ENCODE measurements at regions not wholly inside any gene's neighbourhood (a gene's known extent, or its start where the extent isn't known, plus 50 kb on each side); places are given as distances from the start of the nearest gene placed in this dataset.

- no peak overlapping the region for H3K4me2 ChIP-seq
- no peak for FAIRE-seq
- DNase-seq (ENCODE audit: low read depth in 1 of 2, low spot score in 1 of 2) = no peak
- H3K9me3 ChIP-seq = no peaks in the 10 kb centered on the region
- ATAC-seq = no peak
- POLR2A ChIA-PET = no interaction called here
- TF ChIP-seq POLR2A (IDR thresholded peaks at IDR 0.05; ENCODE audit: low read length) = no peak
- no peak for TF ChIP-seq JUN (IDR thresholded peaks at IDR 0.05)
- TF ChIP-seq EHMT2 (IDR thresholded peaks at IDR 0.05; ENCODE audit: low read depth) = no peak
- TF ChIP-seq RAD21 (conservative IDR thresholded peaks at IDR 0.05 in 1 of 2, IDR thresholded peaks at IDR 0.05 in 1 of 2) = no peak
- TF ChIP-seq FOSB (CRISPR knock-in tag; IDR thresholded peaks at IDR 0.05) = no peak
- no peak for TF ChIP-seq RARB (CRISPR knock-in tag; IDR thresholded peaks at IDR 0.05)
- no peak for TF ChIP-seq BHLHE40 (IDR thresholded peaks at IDR 0.05; ENCODE audit: low read depth, low read length)
- TF ChIP-seq ZNF302 (CRISPR knock-in tag; IDR thresholded peaks at IDR 0.05) = no peak
- TF ChIP-seq CBX2 (IDR thresholded peaks at IDR 0.05; ENCODE audit: borderline replicate concordance, low read depth) = no peak
- TF ChIP-seq E2F6 (IDR thresholded peaks at IDR 0.05; ENCODE audit: borderline replicate concordance, low read depth) = no peak
- TF ChIP-seq PBX3 (IDR thresholded peaks at IDR 0.05) = no peak
- TF ChIP-seq HOXA7 (CRISPR knock-in tag; IDR thresholded peaks at IDR 0.05) = no peak
- TF ChIP-seq SMC3 (IDR thresholded peaks at IDR 0.05) = no peak
- WGBS (ENCODE audit: missing lambda C conversion rate) = 5% methylated on average over 5 of the region's 5 CpGs
- CTCF ChIA-PET = no interaction called here
- H3K4me1 ChIP-seq = no peaks in the 10 kb centered on the region
- no peak overlapping the region for H3K27ac ChIP-seq
- H3K4me3 ChIP-seq = no peak overlapping the region
Observed at GRCh38 chr17:53133876-53134275, 688.9 kb upstream of the KIF2B start.

DNA sequence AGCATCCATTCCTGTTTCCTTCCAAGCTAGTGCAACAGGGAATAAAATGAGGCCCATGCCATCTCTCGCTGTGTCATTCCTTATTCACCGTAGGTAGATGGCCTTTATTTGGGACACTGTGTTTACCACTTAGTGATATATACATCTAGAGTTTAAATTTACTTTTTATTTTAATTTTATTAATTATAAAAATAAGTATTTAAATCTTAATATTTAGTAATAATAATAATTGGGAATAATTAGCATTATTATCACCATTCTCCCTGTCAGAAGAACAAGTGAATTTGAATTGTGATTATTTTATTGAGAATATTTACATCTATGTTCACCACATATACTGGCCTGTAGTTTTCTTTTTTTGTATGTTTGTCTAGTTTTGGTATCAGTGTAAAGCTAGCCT, 692.9 kb upstream of the KIF2B start:
- CTCF ChIA-PET = no interaction called here
- POLR2A ChIA-PET = no interaction called here
- WGBS (ENCODE audit: missing lambda C conversion rate) = 11% methylated on average over 2 of the region's 2 CpGs
- H3K4me2 ChIP-seq = no peak overlapping the region
- TF ChIP-seq EHF (CRISPR knock-in tag; IDR thresholded peaks at IDR 0.05) = no peak
- no peak for TF ChIP-seq CBX8 (IDR thresholded peaks at IDR 0.05)
- TF ChIP-seq HES2 (IDR thresholded peaks at IDR 0.05) = no peak
- ATAC-seq = no peak
- no peak overlapping the region for H3K4me3 ChIP-seq
- H3K4me1 ChIP-seq = no peaks in the 10 kb centered on the region
- H3K27ac ChIP-seq = no peak overlapping the region
- no peaks in the 10 kb centered on the region for H3K9me3 ChIP-seq
- no peak for DNase-seq (ENCODE audit: low read depth in 1 of 2, low spot score in 1 of 2)
- FAIRE-seq = no peak

GRCh38 chr17:53127331-53127730, 695.4 kb upstream of the KIF2B start:
- Histone ChIP-seq H3K27ac (no peak overlapping the region), H3K4me2 (no peak overlapping the region), H3K9me3 (no peaks in the 10 kb centered on the region), H3K4me1 (no peaks in the 10 kb centered on the region), H3K4me3 (no peak overlapping the region)
- TF ChIP-seq MAZ (IDR thresholded peaks at IDR 0.05; ENCODE audit: borderline replicate concordance, low read depth, low read length) = no peak
- no peak for TF ChIP-seq FOSL2 (IDR thresholded peaks at IDR 0.05)
- TF ChIP-seq FOSL2 (CRISPR knock-in tag; IDR thresholded peaks at IDR 0.05) = no peak
- TF ChIP-seq MAFK (IDR thresholded peaks at IDR 0.05; ENCODE audit: partially characterized antibody) = no peak
- no peak for TF ChIP-seq SREBF2 (IDR thresholded peaks at IDR 0.05)
- TF ChIP-seq BHLHE40 (IDR thresholded peaks at IDR 0.05; ENCODE audit: low read depth, low read length) = no peak
- TF ChIP-seq HDAC2 (IDR thresholded peaks at IDR 0.05) = no peak
- TF ChIP-seq CHD4 (IDR thresholded peaks at IDR 0.05; ENCODE audit: borderline replicate concordance) = no peak
- TF ChIP-seq NPAS2 (CRISPR knock-in tag; IDR thresholded peaks at IDR 0.05; ENCODE audit: borderline replicate concordance) = no peak
- TF ChIP-seq ZNF302 (CRISPR knock-in tag; IDR thresholded peaks at IDR 0.05) = no peak
- no peak for TF ChIP-seq HOXB13 (CRISPR knock-in tag; IDR thresholded peaks at IDR 0.05; ENCODE audit: low read depth)
- TF ChIP-seq USF2 (IDR thresholded peaks at IDR 0.05) = no peak
- TF ChIP-seq ESRRA (IDR thresholded peaks at IDR 0.05; ENCODE audit: borderline replicate concordance, low read length) = no peak
- TF ChIP-seq, protein P1, sequence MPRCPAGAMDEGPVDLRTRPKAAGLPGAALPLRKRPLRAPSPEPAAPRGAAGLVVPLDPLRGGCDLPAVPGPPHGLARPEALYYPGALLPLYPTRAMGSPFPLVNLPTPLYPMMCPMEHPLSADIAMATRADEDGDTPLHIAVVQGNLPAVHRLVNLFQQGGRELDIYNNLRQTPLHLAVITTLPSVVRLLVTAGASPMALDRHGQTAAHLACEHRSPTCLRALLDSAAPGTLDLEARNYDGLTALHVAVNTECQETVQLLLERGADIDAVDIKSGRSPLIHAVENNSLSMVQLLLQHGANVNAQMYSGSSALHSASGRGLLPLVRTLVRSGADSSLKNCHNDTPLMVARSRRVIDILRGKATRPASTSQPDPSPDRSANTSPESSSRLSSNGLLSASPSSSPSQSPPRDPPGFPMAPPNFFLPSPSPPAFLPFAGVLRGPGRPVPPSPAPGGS (IDR thresholded peaks at IDR 0.05) = no peak
- no peak for TF ChIP-seq RCOR1 (IDR thresholded peaks at IDR 0.05; ENCODE audit: low read depth, low read length)
- no peak for TF ChIP-seq ELK1 (IDR thresholded peaks at IDR 0.05; ENCODE audit: low read depth, low read length)
- POLR2A ChIA-PET = no interaction called here
- 3% methylated on average over 3 of the region's 3 CpGs for WGBS (ENCODE audit: missing lambda C conversion rate)
- ATAC-seq = no peak
- DNase-seq (ENCODE audit: low read depth in 1 of 2, low spot score in 1 of 2) = no peak
- no peak for FAIRE-seq
- CTCF ChIA-PET = no interaction called here

All from A549 (cell line).